ENCODE measurements at regions not wholly inside any gene's neighbourhood (a gene's known extent, or its start where the extent isn't known, plus 50 kb on each side); places are given as distances from the start of the nearest gene placed in this dataset.

DNA sequence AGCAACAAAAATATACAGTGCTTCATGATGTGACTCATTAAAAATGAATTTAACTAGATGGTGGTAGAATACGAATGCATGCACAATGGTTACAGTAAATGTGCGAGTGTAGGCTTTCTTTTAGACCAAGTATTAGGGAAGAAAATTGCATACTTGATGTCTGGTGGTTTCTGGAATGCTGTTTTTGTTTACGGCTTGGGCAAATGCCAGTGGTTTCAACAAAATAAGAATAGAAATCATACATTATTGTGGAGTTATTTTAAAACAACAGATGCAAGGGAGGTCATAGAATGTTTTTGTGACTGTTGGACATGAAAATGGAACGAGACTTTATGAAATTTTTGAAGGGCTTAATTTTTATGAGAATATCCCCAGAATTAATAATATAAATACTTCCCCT is 580.9 kb downstream of the PLCL1 start:
- no peaks in the 10 kb centered on the region for H3K27me3 Mint-ChIP-seq (ENCODE audit: insufficient read depth)
- no peak overlapping the region for H3K4me3 ChIP-seq (ENCODE audit: low read length)
- no peaks in the 10 kb centered on the region for H3K9me3 ChIP-seq (ENCODE audit: control insufficient read depth, low read length)
- no peak overlapping the region for H3K4me3 Mint-ChIP-seq
- no peak for DNase-seq
- TF ChIP-seq, protein P1, sequence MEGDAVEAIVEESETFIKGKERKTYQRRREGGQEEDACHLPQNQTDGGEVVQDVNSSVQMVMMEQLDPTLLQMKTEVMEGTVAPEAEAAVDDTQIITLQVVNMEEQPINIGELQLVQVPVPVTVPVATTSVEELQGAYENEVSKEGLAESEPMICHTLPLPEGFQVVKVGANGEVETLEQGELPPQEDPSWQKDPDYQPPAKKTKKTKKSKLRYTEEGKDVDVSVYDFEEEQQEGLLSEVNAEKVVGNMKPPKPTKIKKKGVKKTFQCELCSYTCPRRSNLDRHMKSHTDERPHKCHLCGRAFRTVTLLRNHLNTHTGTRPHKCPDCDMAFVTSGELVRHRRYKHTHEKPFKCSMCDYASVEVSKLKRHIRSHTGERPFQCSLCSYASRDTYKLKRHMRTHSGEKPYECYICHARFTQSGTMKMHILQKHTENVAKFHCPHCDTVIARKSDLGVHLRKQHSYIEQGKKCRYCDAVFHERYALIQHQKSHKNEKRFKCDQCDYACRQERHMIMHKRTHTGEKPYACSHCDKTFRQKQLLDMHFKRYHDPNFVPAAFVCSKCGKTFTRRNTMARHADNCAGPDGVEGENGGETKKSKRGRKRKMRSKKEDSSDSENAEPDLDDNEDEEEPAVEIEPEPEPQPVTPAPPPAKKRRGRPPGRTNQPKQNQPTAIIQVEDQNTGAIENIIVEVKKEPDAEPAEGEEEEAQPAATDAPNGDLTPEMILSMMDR (conservative IDR thresholded peaks at IDR 0.05): no peak
- H3K27me3 ChIP-seq (ENCODE audit: control insufficient read depth, insufficient read depth, low read length, poor library complexity, severe bottlenecking): peaks cover 3% of the 10 kb centered on the region
- H3K4me1 Mint-ChIP-seq: no peaks in the 10 kb centered on the region
- H3K27ac Mint-ChIP-seq: no peak overlapping the region
- no peak overlapping the region for H3K9ac ChIP-seq (ENCODE audit: extremely low read depth, low read length, poor library complexity, severe bottlenecking)
- H3K4me1 ChIP-seq (ENCODE audit: control insufficient read depth, insufficient read depth, low read length): no peaks in the 10 kb centered on the region
- H3K9me3 Mint-ChIP-seq: no peaks in the 10 kb centered on the region
- 84 to 100% methylated on average over 1 to 4 of the region's 4 CpGs for WGBS, 2 experiments (ENCODE audit: insufficient coverage in 1 of 2, insufficient read length in 1 of 2)
- H3K36me3 Mint-ChIP-seq (ENCODE audit: low read depth): no peaks in the 10 kb centered on the region
- H3K27ac ChIP-seq (ENCODE audit: low read depth, low read length): no peak overlapping the region
- H3K36me3 ChIP-seq (ENCODE audit: control insufficient read depth, insufficient read depth, low read length): no peaks in the 10 kb centered on the region

DNA sequence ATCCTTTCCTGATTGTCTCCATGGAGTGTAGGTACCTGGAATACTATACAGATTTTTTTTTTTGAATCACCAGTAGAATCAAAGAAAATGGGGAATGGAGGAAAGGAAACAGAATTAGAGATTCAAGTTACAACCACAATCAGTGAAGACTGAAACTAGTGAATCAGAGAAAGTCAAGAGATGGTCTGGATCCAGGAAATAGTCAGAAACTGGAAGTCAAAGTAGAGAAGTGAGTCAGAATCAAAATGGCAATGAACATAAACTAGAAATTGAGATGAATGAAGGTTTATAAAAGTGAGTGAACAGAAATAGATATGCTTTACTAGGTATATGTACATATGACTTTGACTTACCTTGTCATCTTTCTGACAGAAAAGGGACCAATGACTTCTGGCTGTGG is 579.0 kb downstream of the PLCL1 start:
- no peaks in the 10 kb centered on the region for H3K4me1 Mint-ChIP-seq
- no peaks in the 10 kb centered on the region for H3K36me3 ChIP-seq (ENCODE audit: control insufficient read depth, insufficient read depth, low read length)

DNA sequence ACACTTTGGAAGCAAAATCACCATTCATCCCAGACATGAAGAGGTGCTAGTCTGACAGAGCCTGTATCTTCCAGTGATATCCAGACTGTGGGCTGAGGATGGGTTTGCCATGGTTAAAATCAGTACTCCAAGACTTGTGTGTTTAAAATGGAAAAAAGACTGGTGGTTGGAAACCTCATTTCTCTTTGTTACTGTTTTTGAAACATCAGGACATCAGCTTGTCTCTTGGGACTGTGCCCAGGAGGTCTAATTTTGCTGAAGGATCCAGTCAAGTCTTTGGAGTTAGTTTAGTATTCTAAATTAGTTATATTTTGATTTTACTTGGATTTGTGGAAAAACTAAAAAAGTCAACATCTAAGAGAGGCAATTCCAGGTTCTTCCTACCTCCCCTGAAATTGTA is 578.4 kb downstream of the PLCL1 start:
- Mint-ChIP-seq H3K4me3 (no peak overlapping the region), H3K36me3 (ENCODE audit: low read depth) (no peaks in the 10 kb centered on the region), H3K9me3 (no peaks in the 10 kb centered on the region), H3K4me1 (no peaks in the 10 kb centered on the region), H3K27ac (no peak overlapping the region), H3K27me3 (ENCODE audit: insufficient read depth) (no peaks in the 10 kb centered on the region)
- H3K4me3 ChIP-seq (ENCODE audit: low read length): no peak overlapping the region
- H3K9me3 ChIP-seq (ENCODE audit: control insufficient read depth, low read length): no peaks in the 10 kb centered on the region
- H3K27me3 ChIP-seq (ENCODE audit: control insufficient read depth, insufficient read depth, low read length, poor library complexity, severe bottlenecking): peaks cover 3% of the 10 kb centered on the region
- no peaks in the 10 kb centered on the region for H3K4me1 ChIP-seq (ENCODE audit: control insufficient read depth, insufficient read depth, low read length)
- no peak overlapping the region for H3K9ac ChIP-seq (ENCODE audit: extremely low read depth, low read length, poor library complexity, severe bottlenecking)
- H3K36me3 ChIP-seq (ENCODE audit: control insufficient read depth, insufficient read depth, low read length): no peaks in the 10 kb centered on the region
- DNase-seq: no peak
- TF ChIP-seq, protein P1 (conservative IDR thresholded peaks at IDR 0.05): no peak
- no peak overlapping the region for H3K27ac ChIP-seq (ENCODE audit: low read depth, low read length)

More for the DNA sequence above, 579.0 kb downstream of the PLCL1 start:
- peaks cover 3% of the 10 kb centered on the region for H3K27me3 ChIP-seq (ENCODE audit: control insufficient read depth, insufficient read depth, low read length, poor library complexity, severe bottlenecking)
- Mint-ChIP-seq H3K27me3 (ENCODE audit: insufficient read depth) (no peaks in the 10 kb centered on the region), H3K36me3 (ENCODE audit: low read depth) (no peaks in the 10 kb centered on the region), H3K9me3 (no peaks in the 10 kb centered on the region), H3K4me3 (no peak overlapping the region), H3K27ac (no peak overlapping the region)
- no peaks in the 10 kb centered on the region for H3K4me1 ChIP-seq (ENCODE audit: control insufficient read depth, insufficient read depth, low read length)
- DNase-seq: no peak
- no peak overlapping the region for H3K27ac ChIP-seq (ENCODE audit: low read depth, low read length)
- no peak overlapping the region for H3K4me3 ChIP-seq (ENCODE audit: low read length)
- TF ChIP-seq, protein P1 (conservative IDR thresholded peaks at IDR 0.05): no peak
- no peak overlapping the region for H3K9ac ChIP-seq (ENCODE audit: extremely low read depth, low read length, poor library complexity, severe bottlenecking)
- H3K9me3 ChIP-seq (ENCODE audit: control insufficient read depth, low read length): no peaks in the 10 kb centered on the region

Data from endodermal cell (in vitro differentiated cells).